GM19468 (cell line): ENCODE measurements at regions not wholly inside any gene's neighbourhood (a gene's known extent, or its start where the extent isn't known, plus 50 kb on each side); places are given as distances from the start of the nearest gene placed in this dataset.
"Not testable (repeated sequence)": the region's sequence is repeated elsewhere in the genome, so short reads cannot be mapped to it uniquely, and the experiment has no call there.

Source experiments
- ATAC-seq: cut with Tn5 transposase; IDR thresholded peaks from one replicate; pipeline ENCODE4 v1.9.1; 2021; ENCODE audit warnings: mild to moderate bottlenecking, moderate library complexity, moderate number of reproducible peaks; ENCODE audit not compliant: unreplicated experiment; ENCODE audit errors: extremely low read depth

- not testable (repeated sequence) for ATAC-seq
These were observed 61.0 kb downstream of the SPDYE17 start for GRCh38 chr7:76971201-76971600.

DNA sequence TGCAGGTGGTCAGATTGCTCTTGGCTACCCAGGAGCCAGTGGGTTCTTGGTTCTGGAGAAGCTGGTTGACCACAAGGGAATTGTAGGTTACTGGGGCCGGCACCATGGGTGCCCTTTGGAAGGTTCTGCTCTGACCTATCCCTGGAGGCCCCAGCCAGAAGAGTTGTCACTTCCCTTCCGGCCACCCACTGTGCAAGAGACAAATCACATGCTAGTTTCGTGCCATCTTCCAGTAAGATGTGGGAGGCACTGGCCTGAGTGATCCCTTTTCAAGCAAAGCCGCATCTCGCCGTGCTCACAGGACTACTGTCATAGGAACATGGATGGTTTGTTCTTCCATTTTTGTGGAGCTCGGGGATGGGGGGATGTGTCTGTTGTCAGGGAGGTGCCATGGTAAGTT, 62.3 kb downstream of the SPDYE17 start:
- not testable (repeated sequence) for ATAC-seq

GRCh38 chr7:76965731-76966548, 66.2 kb downstream of the SPDYE17 start:
- not testable (repeated sequence) for ATAC-seq

GRCh38 chr7:76964050-76964449, 68.1 kb downstream of the SPDYE17 start:
- ATAC-seq, result not testable (repeated sequence)

GRCh38 chr7:76963061-76963460, 69.1 kb downstream of the SPDYE17 start:
- ATAC-seq, result not testable (repeated sequence)

DNA sequence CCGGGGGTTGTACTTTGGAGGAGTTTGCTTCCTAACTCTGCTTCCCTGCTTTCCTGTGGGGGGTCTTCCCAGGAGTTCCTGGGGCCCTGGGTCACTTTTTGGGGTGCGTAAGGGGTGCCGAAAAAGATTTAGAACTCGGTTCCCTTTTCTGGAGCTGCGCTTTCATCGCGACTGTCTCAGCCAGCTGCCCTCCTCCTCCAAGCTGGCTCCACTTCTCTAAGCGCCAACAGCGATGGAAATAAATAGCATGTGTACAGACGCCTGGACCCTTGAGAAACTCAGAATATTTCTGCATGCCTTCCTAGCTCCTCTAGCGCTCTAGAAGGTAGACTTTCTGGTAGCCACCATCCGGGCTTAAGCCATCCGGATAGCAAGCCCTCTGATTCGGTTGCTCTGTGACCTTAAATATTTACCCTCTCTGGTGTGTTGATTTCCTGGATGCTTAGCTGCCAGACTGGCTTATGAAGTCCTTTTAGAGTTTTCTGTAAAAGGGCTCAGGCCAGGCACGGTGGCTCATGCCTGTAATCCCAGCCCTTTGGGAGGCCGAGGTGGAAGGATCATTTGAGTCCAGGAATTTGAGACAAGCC, 71.7 kb downstream of the SPDYE17 start:
- peak; percentile 14 for ATAC-seq

GRCh38 chr7:76959573-76960399, 72.4 kb downstream of the SPDYE17 start:
- peak; percentile 96 for ATAC-seq

DNA sequence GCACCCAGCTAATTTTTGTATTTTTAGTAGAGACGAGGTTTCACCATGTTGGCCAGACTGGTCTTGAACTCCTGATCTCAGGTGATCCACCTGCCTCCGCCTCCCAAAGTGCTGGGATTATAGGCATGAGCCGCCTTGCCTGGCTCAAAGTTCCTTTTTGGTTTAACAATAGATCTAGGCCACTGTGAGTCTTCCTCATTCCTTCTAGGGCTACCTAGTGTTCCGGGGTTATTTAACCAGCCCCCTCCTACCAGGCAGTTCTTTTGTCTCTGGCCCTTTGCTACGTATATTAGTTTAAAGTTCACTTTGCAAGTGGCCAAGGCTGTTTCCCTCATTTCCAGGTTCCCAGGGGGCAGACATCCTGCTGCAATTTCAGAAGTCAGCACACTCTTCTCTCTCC, 75.6 kb downstream of the SPDYE17 start:
- ATAC-seq, result not testable (repeated sequence)

- not testable (repeated sequence) for ATAC-seq
These were observed 77.0 kb downstream of the SPDYE17 start for GRCh38 chr7:76955124-76955523.

- not testable (repeated sequence) for ATAC-seq
These were observed 87.6 kb downstream of the SPDYE17 start for GRCh38 chr7:76944603-76945002.

- peak; percentile 44 for ATAC-seq
These were observed 90.1 kb downstream of the SPDYE17 start for GRCh38 chr7:76941809-76942765.

GRCh38 chr7:76937781-76938180, 94.4 kb downstream of the SPDYE17 start:
- not testable (repeated sequence) for ATAC-seq

- ATAC-seq, result not testable (repeated sequence)
These were observed 94.8 kb downstream of the SPDYE17 start for GRCh38 chr7:76937330-76937729.

DNA sequence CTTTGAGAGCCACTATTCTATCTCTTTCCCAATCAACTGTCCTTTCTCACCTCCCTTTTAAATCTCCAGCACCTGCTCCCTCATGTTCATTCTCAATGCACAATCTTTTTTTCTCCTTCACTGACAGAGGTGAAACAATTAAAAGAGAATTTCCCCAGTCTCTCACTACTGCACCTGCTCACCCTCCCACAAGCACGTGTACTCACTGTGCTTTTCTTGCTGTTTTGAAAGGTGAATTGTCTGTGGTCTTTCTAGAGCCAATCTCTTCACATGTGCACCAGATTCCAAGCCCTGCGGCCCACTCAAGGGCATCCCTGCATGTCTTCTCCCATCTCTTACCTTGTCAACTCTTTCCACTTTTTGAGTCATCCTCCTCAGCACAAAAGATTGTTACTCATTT, 95.8 kb downstream of the SPDYE17 start:
- not testable (repeated sequence) for ATAC-seq

DNA sequence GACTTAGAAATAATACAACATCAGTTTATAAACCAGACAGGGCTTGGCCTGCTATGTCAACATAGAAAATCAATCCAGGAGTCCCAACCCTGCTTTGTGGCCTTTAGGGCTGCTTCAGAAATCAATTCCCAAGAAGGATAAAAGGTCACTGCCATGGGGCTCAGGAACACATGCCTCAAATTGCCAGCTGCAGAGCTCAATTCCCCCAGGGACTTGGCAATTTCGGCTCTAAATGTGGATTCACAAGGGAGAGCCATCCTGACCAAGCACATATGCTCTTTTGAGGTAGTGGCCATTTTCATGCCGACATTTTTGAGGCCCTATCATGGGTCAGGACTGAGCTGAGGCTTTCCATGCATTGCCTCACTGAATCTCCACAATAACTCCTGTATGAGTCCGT, 97.5 kb downstream of the SPDYE17 start:
- not testable (repeated sequence) for ATAC-seq

DNA sequence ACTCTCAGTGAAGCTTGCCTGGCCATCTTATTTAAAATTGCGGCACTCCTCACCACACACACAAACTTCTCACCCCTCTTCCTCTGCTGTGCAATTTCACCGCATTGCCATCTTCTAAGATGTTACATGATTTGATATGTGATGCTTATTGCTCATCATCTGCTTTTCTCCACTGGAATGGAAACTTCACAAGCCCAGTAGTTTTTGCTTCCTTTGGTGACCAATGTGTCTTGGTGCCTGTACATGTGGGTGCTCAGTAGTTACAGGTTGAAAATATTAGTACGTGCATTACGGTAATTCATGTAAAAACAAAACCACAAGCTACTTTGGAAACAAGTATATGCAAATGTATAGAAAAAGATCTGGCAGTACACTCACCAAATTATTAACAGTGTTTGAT, 99.2 kb downstream of the SPDYE17 start:
- peak; percentile 53 for ATAC-seq

- ATAC-seq, result not testable (repeated sequence)
These were observed 100.7 kb downstream of the SPDYE17 start for GRCh38 chr7:76931441-76931840.

DNA sequence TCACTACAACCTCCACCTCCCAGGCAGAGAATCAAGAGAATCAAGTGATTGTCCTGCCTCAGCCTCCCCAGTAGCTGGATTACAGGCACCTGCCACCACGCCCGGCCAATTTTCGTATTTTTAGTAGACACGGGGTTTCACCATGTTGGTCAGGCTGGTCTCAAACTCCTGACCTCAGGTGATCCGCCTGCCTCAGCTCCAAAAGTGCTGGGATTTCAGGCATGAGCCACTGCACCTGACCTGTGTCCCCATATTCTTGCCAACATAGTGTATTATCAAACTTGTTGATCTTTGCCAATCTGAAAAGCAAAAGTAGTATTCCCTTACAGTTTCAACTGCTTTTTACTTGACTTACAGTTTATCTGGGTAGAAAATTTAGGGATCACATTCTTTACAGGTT, 101.7 kb downstream of the SPDYE17 start:
- ATAC-seq, result not testable (repeated sequence)

- ATAC-seq, result not testable (repeated sequence)
These were observed 103.4 kb downstream of the SPDYE17 start for GRCh38 chr7:76928751-76929150.
